SK-N-SH (cell line): ENCODE measurements at regions not wholly inside any gene's neighbourhood (a gene's known extent, or its start where the extent isn't known, plus 50 kb on each side); places are given as distances from the start of the nearest gene placed in this dataset.

Experiments
- CTCF ChIA-PET: fragments of 300-600, 350-600 bp; formaldehyde crosslinking; extraction: SDS; loops from one replicate; lab custom pipeline; 2021; lab: Yijun Ruan, JAX
- POLR2A ChIA-PET: fragments of 350-600 bp; sonication (Branson Sonifier 250); formaldehyde crosslinking; extraction: SDS; loops from one replicate; lab custom pipeline; 2020; ENCODE audit warnings: antibody characterized with exemption, inconsistent platforms; lab: Yijun Ruan, JAX
- DNase-seq: peaks from one replicate; pipeline ENCODE4 v3.0.0; 2012
- H2AFZ ChIP-seq: fragments of 200-600 bp; sonication (generic); 2 replicates; pipeline ENCODE4 v1.8.1; 2016; ENCODE audit warnings: antibody characterized with exemption, mild to moderate bottlenecking, low read depth
- H3F3A ChIP-seq: fragments of 200-600 bp; sonication (generic); replicated peaks from 2 replicates; pipeline ENCODE3; 2016; ENCODE audit warnings: antibody characterized with exemption, mild to moderate bottlenecking; ENCODE audit not compliant: insufficient read depth
- H3K27ac ChIP-seq, 2 experiments: fragments of 200-500 bp in 1 of 2; fragments of 200-600 bp in 1 of 2; sonication (Bioruptor generic) in 1 of 2; sonication (generic), shearing (Covaris generic) in 1 of 2; 2 replicates each; pipeline versions ENCODE4 v1.5.1 to v1.6.1; 2014 to 2016; ENCODE audit warnings: low read depth in 2 of 2, inconsistent platforms in 1 of 2, low read length in 1 of 2, mild to moderate bottlenecking in 1 of 2, mixed read lengths in 1 of 2
- H3K27me3 ChIP-seq: fragments of 200-600 bp; sonication (generic), shearing (Covaris generic); 2 replicates; pipeline ENCODE4 v1.6.1; 2016; ENCODE audit warnings: mixed run types; ENCODE audit not compliant: insufficient read depth
- H3K36me3 ChIP-seq, 2 experiments: fragments of 200-500 bp in 1 of 2; fragments of 200-600 bp in 1 of 2; sonication (Bioruptor generic) in 1 of 2; sonication (generic) in 1 of 2; replicated peaks in 1 of 2; 2 replicates each; pipeline versions ENCODE3 to v1.5.1; 2014 to 2016; ENCODE audit warnings: low read length in 1 of 2, mild to moderate bottlenecking in 1 of 2; ENCODE audit not compliant: insufficient read depth in 2 of 2, control insufficient read depth in 1 of 2
- H3K4me1 ChIP-seq, 2 experiments: fragments of 200-500 bp in 1 of 2; fragments of 200-600 bp in 1 of 2; sonication (Bioruptor generic) in 1 of 2; sonication (generic), shearing (Covaris generic) in 1 of 2; 2 replicates each; pipeline versions ENCODE4 v1.5.1 to v1.6.1; 2014 to 2016; ENCODE audit warnings: low read depth in 1 of 2, low read length in 1 of 2, mixed run types in 1 of 2; ENCODE audit not compliant: insufficient read depth in 2 of 2, control insufficient read depth in 1 of 2
- H3K4me2 ChIP-seq: fragments of 200-600 bp; sonication (generic), shearing (Covaris generic); 2 replicates; pipeline ENCODE4 v1.6.1; 2017; ENCODE audit warnings: mixed run types
- H3K4me3 ChIP-seq, 2 experiments: fragments of 200-500 bp in 1 of 2; fragments of 200-600 bp in 1 of 2; sonication (Bioruptor generic) in 1 of 2; sonication (generic), shearing (Covaris generic) in 1 of 2; 2 replicates each; pipeline versions ENCODE4 v1.5.1 to v1.8.1; 2014 to 2016; ENCODE audit warnings: low read depth in 2 of 2, inconsistent platforms in 1 of 2, low read length in 1 of 2, mild to moderate bottlenecking in 1 of 2, mixed read lengths in 1 of 2, moderate library complexity in 1 of 2
- H3K79me2 ChIP-seq: fragments of 200-600 bp; sonication (generic); 2 replicates; pipeline ENCODE4 v1.8.1; 2017; ENCODE audit warnings: mild to moderate bottlenecking; ENCODE audit not compliant: insufficient read depth
- H3K9ac ChIP-seq: fragments of 200-600 bp; sonication (generic); 2 replicates; pipeline ENCODE4 v1.6.1; 2017; ENCODE audit warnings: mixed run types
- H3K9me2 ChIP-seq: fragments of 200-600 bp; sonication (generic); 2 replicates; pipeline ENCODE4 v1.6.1; 2017; ENCODE audit warnings: mixed run types
- H3K9me3 ChIP-seq: fragments of 200-600 bp; sonication (generic); 2 replicates; pipeline ENCODE4 v1.6.1; 2017; ENCODE audit warnings: mixed run types, mild to moderate bottlenecking, moderate library complexity
- H4K20me1 ChIP-seq: fragments of 200-600 bp; sonication (generic); 2 replicates; pipeline ENCODE4 v1.6.1; 2017; ENCODE audit warnings: mild to moderate bottlenecking, mixed run types; ENCODE audit not compliant: insufficient read depth
- CHD2 ChIP-seq: fragments of 150-350 bp; IDR thresholded peaks from 2 replicates; pipeline ENCODE4 v1.6.1; 2018; ENCODE audit warnings: low read length; ENCODE audit not compliant: partially characterized antibody
- CTCF ChIP-seq: fragments of 200-600 bp; sonication (generic); IDR thresholded peaks from 2 replicates; pipeline ENCODE4 v1.6.1; 2017; ENCODE audit warnings: antibody characterized with exemption, mild to moderate bottlenecking, moderate library complexity
- ELF1 ChIP-seq: IDR thresholded peaks from 2 replicates; pipeline ENCODE4 v1.4.0; 2012
- FOSL2 ChIP-seq: IDR thresholded peaks from 2 replicates; pipeline ENCODE4 v1.4.0; 2012; ENCODE audit warnings: low read depth, mild to moderate bottlenecking, moderate library complexity, borderline replicate concordance
- FOXJ3 ChIP-seq: sonication (generic); formaldehyde crosslinking; IDR thresholded peaks from 2 replicates; pipeline ENCODE4 v1.5.1; 2020; ENCODE audit warnings: mild to moderate bottlenecking, missing genetic modification reagents
- GABPA ChIP-seq: IDR thresholded peaks from 2 replicates; pipeline ENCODE4 v1.4.0; 2012; ENCODE audit warnings: low read depth, mild to moderate bottlenecking
- MEF2A ChIP-seq: IDR thresholded peaks from 2 replicates; pipeline ENCODE4 v1.4.0; 2012; ENCODE audit warnings: low read depth, borderline replicate concordance
- NFIC ChIP-seq: IDR thresholded peaks from 2 replicates; pipeline ENCODE4 v1.4.0; 2012; ENCODE audit warnings: borderline replicate concordance
- NRF1 ChIP-seq: IDR thresholded peaks from 2 replicates; pipeline ENCODE4 v1.6.1; 2012; ENCODE audit warnings: low read depth, mild to moderate bottlenecking, low read length
- POLR2AphosphoS5 ChIP-seq: IDR thresholded peaks from 2 replicates; pipeline ENCODE4 v1.6.1; 2012; ENCODE audit warnings: low read depth, low read length
- RAD21 ChIP-seq: IDR thresholded peaks from 2 replicates; pipeline ENCODE4 v1.6.1; 2012; ENCODE audit warnings: mild to moderate bottlenecking, low read length
- RCOR1 ChIP-seq: fragments of 150-350 bp; IDR thresholded peaks from 2 replicates; pipeline ENCODE4 v1.6.1; 2017; ENCODE audit warnings: antibody characterized with exemption, low read length
- RFX5 ChIP-seq: IDR thresholded peaks from 2 replicates; pipeline ENCODE4 v1.6.1; 2012; ENCODE audit warnings: mild to moderate bottlenecking, improper control_type of control experiment, low read length
- TAF1 ChIP-seq: IDR thresholded peaks from 2 replicates; pipeline ENCODE4 v1.6.1; 2012; ENCODE audit warnings: low read depth, mild to moderate bottlenecking, low read length, moderate library complexity, borderline replicate concordance
- TCF12 ChIP-seq: IDR thresholded peaks from 2 replicates; pipeline ENCODE4 v1.4.0; 2012
- TEAD4 ChIP-seq: IDR thresholded peaks from 2 replicates; pipeline ENCODE4 v1.4.0; 2012; ENCODE audit warnings: mild to moderate bottlenecking, borderline replicate concordance; ENCODE audit not compliant: insufficient read depth
- YY1 ChIP-seq: IDR thresholded peaks from 2 replicates; pipeline ENCODE4 v1.4.0; 2012; ENCODE audit warnings: low read depth, mild to moderate bottlenecking
- ZBTB33 ChIP-seq: IDR thresholded peaks from 2 replicates; pipeline ENCODE4 v1.4.0; 2012; ENCODE audit warnings: low read depth, borderline replicate concordance
- WGBS: methylation state at CpG from one replicate; pipeline ENCODE4 v1.1.6; 2017; ENCODE audit warnings: low lambda C conversion rate; 5-methylcytosine and 5-hydroxymethylcytosine counted together

GRCh38 chrX:125503769-125504168 is 184.1 kb downstream of the TEX13C start:
- ChIA-PET POLR2A (no interaction called here), CTCF (no interaction called here)
- H3K27ac ChIP-seq: no peak overlapping the region
- H3F3A ChIP-seq: no peaks in the 10 kb centered on the region
- H4K20me1 ChIP-seq: no peaks in the 10 kb centered on the region
- DNase-seq: no peak
- H3K36me3 ChIP-seq: no peaks in the 10 kb centered on the region
- WGBS: 0% methylated on average over 2 of the region's 2 CpGs
- H3K27me3 ChIP-seq: no peaks in the 10 kb centered on the region
- H3K4me3 ChIP-seq: no peak overlapping the region
- TF ChIP-seq POLR2AphosphoS5 (no peak), TEAD4 (no peak), TCF12 (no peak), FOSL2 (no peak), GABPA (no peak), CTCF (no peak), NRF1 (no peak), FOXJ3 (CRISPR knock-in tag) (no peak), ZBTB33 (no peak), YY1 (no peak), TAF1 (no peak), NFIC (no peak), ELF1 (no peak), RFX5 (no peak), MEF2A (no peak), RCOR1 (no peak), RAD21 (no peak)
- H3K9ac ChIP-seq: no peak overlapping the region
- H3K79me2 ChIP-seq: no peaks in the 10 kb centered on the region
- no peak overlapping the region for H2AFZ ChIP-seq
- no peak overlapping the region for H3K4me2 ChIP-seq
- no peaks in the 10 kb centered on the region for H3K4me1 ChIP-seq
- no peaks in the 10 kb centered on the region for H3K9me2 ChIP-seq
- H3K9me3 ChIP-seq: no peaks in the 10 kb centered on the region

- Histone ChIP-seq H3K27ac (no peak overlapping the region), H3K4me2 (no peak overlapping the region), H3K4me3 (no peak overlapping the region), H4K20me1 (no peaks in the 10 kb centered on the region), H3K79me2 (no peaks in the 10 kb centered on the region), H2AFZ (no peak overlapping the region), H3K4me1 (no peaks in the 10 kb centered on the region), H3K36me3 (no peaks in the 10 kb centered on the region), H3K27me3 (no peaks in the 10 kb centered on the region), H3F3A (no peaks in the 10 kb centered on the region), H3K9me3 (no peaks in the 10 kb centered on the region), H3K9me2 (no peaks in the 10 kb centered on the region), H3K9ac (no peak overlapping the region)
- POLR2A ChIA-PET: no interaction called here
- TF ChIP-seq CHD2 (no peak), GABPA (no peak)
- DNase-seq: no peak
- CTCF ChIA-PET: no interaction called here
- WGBS: 13% methylated on average over 2 of the region's 2 CpGs
Measured at GRCh38 chrX:125505207-125505606, 185.5 kb downstream of the TEX13C start.
